ENCODE measurements at regions not wholly inside any gene's neighbourhood (a gene's known extent, or its start where the extent isn't known, plus 50 kb on each side); places are given as distances from the start of the nearest gene placed in this dataset.

DNA sequence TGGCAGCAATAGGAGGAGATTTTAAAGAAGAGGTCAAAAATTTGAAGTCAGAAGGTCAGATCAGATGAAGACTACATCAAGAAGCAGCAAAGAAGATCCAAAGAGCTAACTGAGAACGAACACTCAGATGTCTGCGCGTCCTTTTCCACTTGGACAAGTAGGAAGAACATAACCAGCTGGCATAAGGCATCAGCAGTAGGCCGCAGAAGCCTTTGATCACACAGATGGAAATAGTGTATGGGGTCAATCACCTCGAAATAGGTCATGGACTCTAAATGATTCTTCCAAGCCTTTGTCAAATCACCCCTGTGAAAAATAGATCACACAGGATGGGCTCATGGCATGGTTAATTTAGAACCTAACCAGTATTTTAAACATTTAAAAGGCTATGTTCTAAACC lies 56.4 kb upstream of the TOM1L1 start:
- Histone ChIP-seq H3K79me2 (ENCODE audit: insufficient read depth, low read length) (no peaks in the 10 kb centered on the region), H3K4me2 (ENCODE audit: low read length) (no peak overlapping the region), H3K4me3 (ENCODE audit: low read depth, low read length, poor library complexity, severe bottlenecking) (no peak overlapping the region), H3K9me2 (ENCODE audit: low read depth, low read length) (no peaks in the 10 kb centered on the region), H4K20me1 (ENCODE audit: insufficient read depth, low read length) (no peaks in the 10 kb centered on the region), H3K36me3 (ENCODE audit: insufficient read depth, low read length) (no peaks in the 10 kb centered on the region), H3K9me3 (ENCODE audit: low read length) (no peaks in the 10 kb centered on the region), H2AFZ (ENCODE audit: low read length) (no peak overlapping the region), H3K27ac (ENCODE audit: low read depth, low read length, poor library complexity, severe bottlenecking) (no peak overlapping the region), H3K27me3 (ENCODE audit: insufficient read depth, low read length) (no peaks in the 10 kb centered on the region), H3K9ac (ENCODE audit: low read length) (no peak overlapping the region), H3F3A (ENCODE audit: insufficient read depth, low read length) (no peaks in the 10 kb centered on the region), H3K4me1 (ENCODE audit: insufficient read depth, low read length, severe bottlenecking) (no peaks in the 10 kb centered on the region)
- TF ChIP-seq, protein P1, sequence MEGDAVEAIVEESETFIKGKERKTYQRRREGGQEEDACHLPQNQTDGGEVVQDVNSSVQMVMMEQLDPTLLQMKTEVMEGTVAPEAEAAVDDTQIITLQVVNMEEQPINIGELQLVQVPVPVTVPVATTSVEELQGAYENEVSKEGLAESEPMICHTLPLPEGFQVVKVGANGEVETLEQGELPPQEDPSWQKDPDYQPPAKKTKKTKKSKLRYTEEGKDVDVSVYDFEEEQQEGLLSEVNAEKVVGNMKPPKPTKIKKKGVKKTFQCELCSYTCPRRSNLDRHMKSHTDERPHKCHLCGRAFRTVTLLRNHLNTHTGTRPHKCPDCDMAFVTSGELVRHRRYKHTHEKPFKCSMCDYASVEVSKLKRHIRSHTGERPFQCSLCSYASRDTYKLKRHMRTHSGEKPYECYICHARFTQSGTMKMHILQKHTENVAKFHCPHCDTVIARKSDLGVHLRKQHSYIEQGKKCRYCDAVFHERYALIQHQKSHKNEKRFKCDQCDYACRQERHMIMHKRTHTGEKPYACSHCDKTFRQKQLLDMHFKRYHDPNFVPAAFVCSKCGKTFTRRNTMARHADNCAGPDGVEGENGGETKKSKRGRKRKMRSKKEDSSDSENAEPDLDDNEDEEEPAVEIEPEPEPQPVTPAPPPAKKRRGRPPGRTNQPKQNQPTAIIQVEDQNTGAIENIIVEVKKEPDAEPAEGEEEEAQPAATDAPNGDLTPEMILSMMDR (IDR thresholded peaks at IDR 0.05; ENCODE audit: low read length) = no peak
- no peak for TF ChIP-seq EZH2 (IDR thresholded peaks at IDR 0.05; ENCODE audit: borderline replicate concordance, low read length)

DNA sequence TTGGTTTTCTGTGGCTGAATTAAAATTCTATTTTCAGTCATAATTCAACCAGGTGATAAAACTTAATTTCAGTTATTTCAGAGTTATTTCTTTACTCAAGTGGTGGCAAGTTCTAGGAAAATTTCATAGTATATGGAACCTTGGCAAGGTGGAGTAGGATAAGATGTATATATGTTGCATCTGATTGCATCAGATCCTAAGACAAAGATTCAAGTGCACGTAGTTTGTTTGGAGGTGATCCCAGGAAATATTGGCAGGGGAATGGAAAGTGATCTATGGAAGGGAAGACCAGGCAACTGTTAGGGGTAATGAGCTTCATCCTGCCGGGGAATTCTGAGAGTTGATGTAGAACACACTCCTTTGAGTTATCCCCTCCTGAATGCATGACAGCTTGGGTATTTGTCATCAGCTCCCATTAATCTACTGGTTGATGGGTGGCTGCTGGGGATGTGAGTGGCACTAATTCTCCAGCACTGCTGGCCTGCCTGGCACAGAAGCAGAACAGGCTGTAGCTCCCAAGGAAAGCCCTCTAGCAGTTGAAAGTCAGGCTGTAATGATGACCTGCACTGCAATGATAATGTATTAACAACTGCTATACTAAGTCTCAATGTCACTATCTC lies 52.2 kb upstream of the TOM1L1 start:
- Histone ChIP-seq H4K20me1 (ENCODE audit: insufficient read depth, low read length) (no peaks in the 10 kb centered on the region), H3K9ac (ENCODE audit: low read length) (no peak overlapping the region), H3F3A (ENCODE audit: insufficient read depth, low read length) (no peaks in the 10 kb centered on the region), H2AFZ (ENCODE audit: low read length) (no peak overlapping the region), H3K9me3 (ENCODE audit: low read length) (no peaks in the 10 kb centered on the region), H3K4me1 (ENCODE audit: insufficient read depth, low read length, severe bottlenecking) (no peaks in the 10 kb centered on the region), H3K27ac (ENCODE audit: low read depth, low read length, poor library complexity, severe bottlenecking) (no peak overlapping the region), H3K4me2 (ENCODE audit: low read length) (no peak overlapping the region), H3K27me3 (ENCODE audit: insufficient read depth, low read length) (no peaks in the 10 kb centered on the region), H3K4me3 (ENCODE audit: low read depth, low read length, poor library complexity, severe bottlenecking) (no peak overlapping the region), H3K9me2 (ENCODE audit: low read depth, low read length) (no peaks in the 10 kb centered on the region), H3K36me3 (ENCODE audit: insufficient read depth, low read length) (no peaks in the 10 kb centered on the region), H3K79me2 (ENCODE audit: insufficient read depth, low read length) (no peaks in the 10 kb centered on the region)
- TF ChIP-seq, protein P1 (IDR thresholded peaks at IDR 0.05; ENCODE audit: low read length) = no peak
- no peak for TF ChIP-seq EZH2 (IDR thresholded peaks at IDR 0.05; ENCODE audit: borderline replicate concordance, low read length)

DNA sequence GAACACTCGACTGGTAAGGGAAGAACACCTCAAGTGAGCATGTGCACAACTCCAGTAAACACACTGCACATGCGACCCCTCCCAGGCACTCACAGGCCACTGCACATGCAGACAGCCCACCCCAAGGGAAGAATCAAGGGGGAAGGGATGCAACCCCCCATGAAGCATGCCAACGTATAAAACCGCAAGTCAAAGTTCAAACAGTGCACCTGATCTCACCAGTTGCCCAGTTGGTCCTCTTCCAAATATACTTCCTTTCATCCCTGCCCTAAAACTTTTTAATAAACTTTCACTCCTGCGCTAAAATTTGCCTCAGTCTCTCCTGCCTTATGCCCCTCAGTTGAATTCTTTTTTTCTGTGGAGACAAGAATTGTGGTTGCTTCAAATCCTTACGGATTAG lies 51.0 kb upstream of the TOM1L1 start:
- Histone ChIP-seq H3F3A (ENCODE audit: insufficient read depth, low read length) (no peaks in the 10 kb centered on the region), H3K4me2 (ENCODE audit: low read length) (no peak overlapping the region), H3K79me2 (ENCODE audit: insufficient read depth, low read length) (no peaks in the 10 kb centered on the region), H3K4me1 (ENCODE audit: insufficient read depth, low read length, severe bottlenecking) (no peaks in the 10 kb centered on the region), H3K9me3 (ENCODE audit: low read length) (no peaks in the 10 kb centered on the region), H3K27me3 (ENCODE audit: insufficient read depth, low read length) (no peaks in the 10 kb centered on the region), H3K9ac (ENCODE audit: low read length) (no peak overlapping the region), H2AFZ (ENCODE audit: low read length) (no peak overlapping the region), H3K4me3 (ENCODE audit: low read depth, low read length, poor library complexity, severe bottlenecking) (no peak overlapping the region), H3K9me2 (ENCODE audit: low read depth, low read length) (no peaks in the 10 kb centered on the region), H4K20me1 (ENCODE audit: insufficient read depth, low read length) (no peaks in the 10 kb centered on the region), H3K36me3 (ENCODE audit: insufficient read depth, low read length) (no peaks in the 10 kb centered on the region), H3K27ac (ENCODE audit: low read depth, low read length, poor library complexity, severe bottlenecking) (no peak overlapping the region)
- TF ChIP-seq, protein P1 (IDR thresholded peaks at IDR 0.05; ENCODE audit: low read length) = no peak
- no peak for TF ChIP-seq EZH2 (IDR thresholded peaks at IDR 0.05; ENCODE audit: borderline replicate concordance, low read length)

All from OCI-LY1 (cell line).